Middle frontal gyrus (tissue), 1 donor: ENCODE measurements at regions not wholly inside any gene's neighbourhood (a gene's known extent, or its start where the extent isn't known, plus 50 kb on each side); places are given as distances from the start of the nearest gene placed in this dataset.
"Not testable (repeated sequence)": the region's sequence is repeated elsewhere in the genome, so short reads cannot be mapped to it uniquely, and the experiment has no call there.

ENCODE experiments used
- DNase-seq: peaks from one replicate; pipeline ENCODE4 v3.0.0-alpha.2; 2015; ENCODE audit warnings: low spot score; ENCODE audit errors: extremely low spot score

DNA sequence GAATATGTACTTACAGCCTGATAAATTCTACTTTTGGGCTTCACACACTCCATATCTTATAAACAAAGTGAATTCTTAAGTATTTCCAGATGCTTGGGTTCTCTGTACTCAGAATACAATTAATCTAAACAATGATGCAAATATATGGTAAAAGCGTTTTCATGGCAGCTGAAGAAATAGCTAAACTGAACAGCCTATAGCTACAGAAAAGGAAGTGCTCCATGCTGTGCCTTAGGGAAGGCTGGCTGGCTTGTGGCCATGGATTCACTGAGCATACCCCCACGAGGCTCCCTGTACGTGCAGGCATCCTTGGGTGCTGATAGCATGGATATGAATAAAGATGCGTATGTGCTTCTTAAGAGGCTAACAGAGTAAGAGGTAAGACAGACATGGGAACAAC is 264.0 kb downstream of the KLF13 start:
- DNase-seq, result no peak

GRCh38 chr15:31591908-31592307 is 265.3 kb downstream of the KLF13 start:
- DNase-seq, result no peak

- no peak for DNase-seq
Observed at GRCh38 chr15:31597466-31597865, 270.8 kb downstream of the KLF13 start.

GRCh38 chr15:31598620-31599019 is 272.0 kb downstream of the KLF13 start:
- DNase-seq, result no peak

DNA sequence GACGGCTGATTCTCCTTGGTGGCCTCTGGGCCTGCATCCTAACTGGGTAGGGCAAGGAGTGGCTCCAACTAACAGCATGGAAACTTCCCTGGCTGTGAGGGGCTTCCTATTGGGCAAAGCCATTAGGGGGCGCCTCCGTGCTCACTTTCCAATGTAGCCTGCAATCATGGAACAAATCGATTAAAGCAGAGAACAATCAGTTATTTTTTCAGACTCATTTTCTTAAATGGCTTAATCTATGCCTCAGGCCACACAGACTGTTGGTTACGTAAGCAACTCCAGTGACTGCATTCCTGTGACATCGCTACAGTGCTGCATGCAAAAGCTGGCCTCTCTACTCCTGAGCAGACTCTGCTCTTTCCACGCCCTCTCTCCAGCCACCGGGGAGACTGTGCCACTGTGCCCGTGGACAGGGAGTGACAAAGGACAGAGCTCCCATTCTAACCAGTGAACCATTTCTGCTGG is 278.9 kb downstream of the KLF13 start:
- DNase-seq, result no peak

DNA sequence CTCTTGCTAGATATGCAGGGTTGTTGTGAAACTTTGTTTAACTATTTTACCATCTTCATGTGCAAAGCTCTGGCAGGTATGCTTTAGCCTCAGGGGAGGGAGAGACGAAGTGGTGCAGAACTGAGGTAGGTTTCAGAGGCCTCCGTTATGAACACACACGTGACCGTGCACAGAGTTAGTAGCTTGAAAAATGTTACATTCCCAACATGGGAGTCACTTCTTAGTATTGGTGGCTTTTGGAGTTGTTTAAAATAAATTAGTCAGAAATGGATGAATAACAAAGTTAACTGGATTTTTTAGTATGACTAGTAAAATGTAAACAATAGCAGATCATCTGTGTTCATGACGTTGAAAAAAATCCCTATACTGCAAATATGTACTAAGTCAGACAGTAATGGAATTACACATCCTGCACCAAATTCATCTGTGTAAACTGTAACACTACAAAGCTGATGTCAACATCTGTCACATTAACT is 279.6 kb downstream of the KLF13 start:
- no peak for DNase-seq

GRCh38 chr15:31606931-31607497 is 280.4 kb downstream of the KLF13 start:
- no peak for DNase-seq

DNA sequence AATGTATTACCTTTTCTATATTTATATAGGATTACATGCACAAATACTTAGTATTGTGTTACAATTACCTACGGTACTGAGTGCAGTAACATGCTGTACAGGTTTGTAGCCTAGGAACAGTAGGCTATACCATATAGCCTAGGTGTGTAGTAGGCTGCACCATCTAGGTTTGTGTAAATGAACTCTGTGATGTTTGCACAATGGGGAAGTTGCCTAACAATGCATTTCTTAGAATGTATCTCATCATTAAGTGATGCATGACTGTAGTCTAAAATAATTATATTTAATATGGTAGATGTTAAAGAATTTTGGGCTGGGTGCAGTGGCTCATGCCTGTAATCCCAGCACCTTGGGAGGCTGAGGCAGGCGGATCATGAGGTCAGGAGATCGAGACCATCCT is 281.0 kb downstream of the KLF13 start:
- no peak for DNase-seq

- no peak for DNase-seq
Observed at GRCh38 chr15:31609258-31609681, 282.6 kb downstream of the KLF13 start.

DNA sequence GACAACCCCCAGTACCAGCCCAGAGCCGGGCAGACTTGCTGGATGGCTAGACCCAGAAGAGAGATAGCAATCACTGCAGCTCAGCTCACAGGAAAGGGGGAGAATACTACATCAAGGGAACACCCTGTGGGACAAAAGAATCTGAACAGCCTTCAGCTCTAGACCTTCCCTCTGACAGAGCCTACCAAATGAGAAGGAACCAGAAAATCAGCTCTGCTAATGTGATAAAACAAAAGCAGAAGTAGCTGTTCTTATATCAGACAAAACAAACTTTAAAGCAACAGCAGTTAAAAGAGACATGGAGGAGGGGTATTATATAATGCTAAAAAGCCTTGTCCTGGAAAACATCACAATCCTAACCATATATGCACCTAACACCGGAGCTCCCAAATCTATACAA is 283.3 kb downstream of the KLF13 start:
- no peak for DNase-seq

GRCh38 chr15:31615643-31616415 is 289.2 kb downstream of the KLF13 start:
- no peak for DNase-seq

DNA sequence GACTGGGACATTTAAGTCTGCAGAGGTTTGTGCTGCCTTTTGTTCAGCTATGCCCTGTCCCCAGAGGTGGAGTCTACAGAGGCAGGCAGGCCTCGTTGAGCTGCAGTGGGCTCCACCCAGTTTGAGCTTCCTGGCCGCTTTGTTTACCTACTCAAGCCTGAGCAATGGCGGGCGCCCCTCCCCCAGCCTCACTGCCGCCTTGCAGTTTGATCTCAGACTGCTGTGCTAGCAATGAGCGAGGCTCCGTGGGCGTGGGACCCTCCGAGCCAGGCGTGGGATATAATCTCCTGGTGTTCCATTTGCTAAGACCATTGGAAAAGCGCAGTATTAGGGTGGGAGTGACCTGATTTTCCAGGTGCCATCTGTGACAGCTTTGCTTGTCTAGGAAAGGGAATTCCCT is 296.7 kb downstream of the KLF13 start:
- not testable (repeated sequence) for DNase-seq

GRCh38 chr15:31624115-31624514 is 297.5 kb downstream of the KLF13 start:
- not testable (repeated sequence) for DNase-seq

DNA sequence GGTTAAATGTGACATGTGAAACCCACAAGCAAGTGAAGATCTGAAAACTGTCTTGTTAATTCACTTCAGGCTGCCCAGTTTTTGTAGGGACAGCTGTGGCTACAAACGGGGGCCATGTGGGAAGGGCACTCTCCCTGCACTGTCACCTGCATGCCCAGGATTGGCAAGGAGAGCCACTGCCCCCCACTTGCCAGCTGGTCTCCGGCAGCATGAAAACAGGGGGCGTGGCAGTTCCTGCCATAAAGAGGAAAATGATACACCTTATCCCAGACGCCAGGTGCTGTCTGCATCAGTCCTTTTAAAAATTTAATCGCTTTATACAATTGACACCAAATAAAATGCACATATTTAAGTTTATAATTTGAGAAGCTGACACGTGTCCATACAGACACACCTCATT is 309.1 kb downstream of the KLF13 start:
- not testable (repeated sequence) for DNase-seq

DNA sequence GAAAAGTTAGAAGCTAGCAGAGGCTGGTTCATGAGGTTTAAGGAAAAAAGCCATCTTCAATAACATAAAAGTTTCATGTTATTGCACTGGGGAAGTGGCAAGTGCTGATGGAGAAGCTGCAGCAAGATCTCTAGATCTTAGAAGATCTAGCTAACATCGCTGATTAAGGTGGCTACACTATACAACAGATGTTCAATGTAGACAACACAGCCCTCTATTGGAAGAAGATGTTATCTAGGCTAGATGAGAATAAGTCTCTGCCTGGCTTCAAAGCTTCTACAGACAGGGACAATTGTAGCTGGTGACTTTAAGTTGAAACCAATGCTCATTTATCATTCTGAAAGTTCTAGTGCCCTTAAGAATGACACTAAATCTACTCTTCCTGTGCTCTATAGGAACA is 310.3 kb downstream of the KLF13 start:
- not testable (repeated sequence) for DNase-seq

DNA sequence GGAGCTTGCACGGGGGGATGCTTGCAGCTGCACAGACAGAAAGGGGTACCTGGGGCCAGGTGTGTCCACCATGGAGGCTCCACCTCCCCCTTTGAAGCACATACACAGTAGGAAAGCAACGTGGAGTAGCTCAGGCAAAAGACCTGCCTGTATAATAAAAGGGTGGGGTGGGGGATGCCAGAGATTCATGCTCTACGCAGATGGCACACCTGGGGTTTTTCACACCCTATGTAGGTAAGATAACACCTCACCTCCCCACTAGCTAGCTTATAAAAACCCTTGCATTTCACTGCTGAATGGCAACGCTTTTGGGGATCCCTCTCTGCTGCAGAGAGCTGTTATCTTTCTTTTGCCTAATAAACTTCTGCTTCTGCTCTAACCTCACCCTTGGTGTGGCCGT is 317.3 kb downstream of the KLF13 start:
- not testable (repeated sequence) for DNase-seq

GRCh38 chr15:31644761-31645160 is 318.1 kb downstream of the KLF13 start:
- not testable (repeated sequence) for DNase-seq

GRCh38 chr15:31647337-31647826 is 320.7 kb downstream of the KLF13 start:
- DNase-seq, result not testable (repeated sequence)

DNA sequence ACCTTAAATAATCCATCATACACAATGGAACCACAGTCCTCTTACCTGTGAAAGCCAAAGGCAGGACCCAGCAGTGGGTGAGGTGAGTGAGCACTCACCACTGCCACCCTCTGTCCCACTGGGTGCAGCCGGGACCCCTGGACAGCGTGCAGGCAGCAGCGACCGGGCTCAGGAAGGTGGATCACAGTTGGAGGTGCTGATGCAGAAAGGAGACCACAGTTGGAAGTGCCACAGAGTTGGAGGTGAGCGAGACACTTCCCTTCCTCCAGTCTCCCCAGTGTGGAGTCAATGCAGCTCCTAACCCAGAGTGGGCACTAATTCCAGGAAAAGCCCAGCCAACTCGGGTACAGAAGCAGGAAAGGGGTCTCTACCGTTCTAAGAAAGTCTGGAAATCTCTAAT is 323.0 kb downstream of the KLF13 start:
- DNase-seq, result not testable (repeated sequence)

DNA sequence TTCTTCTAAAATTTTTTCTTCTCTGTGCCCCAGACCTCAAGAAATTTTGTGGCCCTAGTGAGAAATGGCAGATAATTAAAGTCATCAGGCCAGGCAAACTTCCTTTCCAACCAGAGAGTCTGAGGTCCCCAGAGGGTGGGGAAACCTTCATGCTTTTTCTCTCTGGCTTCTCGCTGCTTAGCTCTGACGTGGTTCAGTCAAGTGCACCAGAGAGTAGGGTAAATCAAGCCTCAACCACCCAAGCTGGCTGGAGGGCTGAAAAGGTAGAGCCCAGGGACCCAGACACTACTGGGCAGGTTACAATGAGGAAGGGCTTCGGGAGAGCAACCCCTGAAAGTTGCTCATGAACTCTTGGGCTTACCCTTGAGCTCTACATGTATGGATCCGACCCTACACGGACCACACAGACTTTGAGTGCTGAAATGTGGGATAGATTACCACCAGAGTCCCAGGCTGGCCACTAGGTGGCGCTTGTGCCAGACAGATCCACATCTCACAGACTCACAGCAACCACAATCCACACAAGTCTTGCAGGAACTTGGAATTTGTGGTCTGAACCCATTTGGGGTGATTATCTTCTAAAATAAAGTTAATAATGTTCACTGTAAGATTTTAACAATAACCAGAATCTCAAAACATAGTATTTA is 323.5 kb downstream of the KLF13 start:
- not testable (repeated sequence) for DNase-seq

GRCh38 chr15:31656915-31657314 is 330.3 kb downstream of the KLF13 start:
- DNase-seq, result not testable (repeated sequence)

DNA sequence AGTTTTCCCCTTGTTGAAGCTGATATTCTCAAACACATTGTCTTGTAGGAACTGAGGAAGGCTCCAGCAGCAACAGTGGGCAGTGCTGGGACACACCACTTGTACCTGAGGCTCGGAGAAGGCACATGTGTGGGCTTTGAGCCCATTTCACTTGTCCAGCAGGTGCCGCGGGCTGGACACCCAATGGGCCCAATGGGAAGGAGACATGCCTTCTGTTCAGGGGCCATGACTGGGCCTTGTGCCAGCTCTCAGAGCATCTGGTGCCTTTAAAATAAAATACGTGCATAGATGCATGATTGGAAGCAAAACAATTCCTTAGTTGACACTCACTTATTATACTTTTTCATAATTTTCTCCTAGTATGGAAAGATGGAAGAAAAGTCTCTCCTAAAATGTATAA is 334.2 kb downstream of the KLF13 start:
- no peak for DNase-seq
